RWPE2 (cell line): ENCODE measurements at regions not wholly inside any gene's neighbourhood (a gene's known extent, or its start where the extent isn't known, plus 50 kb on each side); places are given as distances from the start of the nearest gene placed in this dataset.
"Not testable (repeated sequence)": the region's sequence is repeated elsewhere in the genome, so short reads cannot be mapped to it uniquely, and the experiment has no call there.

Experiments used
- ATAC-seq: fragments of 200-7000 bp; cut with Tn5 transposase; 3 replicates; pipeline ENCODE4 v1.9.1; 2021; ENCODE audit warnings: low read depth
- DNase-seq: peaks from one replicate; pipeline ENCODE4 v3.0.0-alpha.2; 2020; ENCODE audit warnings: low spot score
- H3K27ac ChIP-seq: fragments of 450-650 bp; 2 replicates; pipeline ENCODE4 v1.5.1; 2017; ENCODE audit warnings: mild to moderate bottlenecking; ENCODE audit not compliant: poor library complexity, severe bottlenecking
- H3K27me3 ChIP-seq: fragments of 250-450 bp; sonication (Bioruptor Pico); 2 replicates; pipeline ENCODE4 v1.5.1; 2021; ENCODE audit warnings: mild to moderate bottlenecking, moderate library complexity; ENCODE audit not compliant: insufficient read depth, poor library complexity, severe bottlenecking
- H3K36me3 ChIP-seq: fragments of 250-450 bp; sonication (Bioruptor Pico); 2 replicates; pipeline ENCODE4 v1.5.1; 2020; ENCODE audit warnings: low read depth, mild to moderate bottlenecking, moderate library complexity
- H3K4me1 ChIP-seq: fragments of 250-450 bp; sonication (Bioruptor Pico); 2 replicates; pipeline ENCODE4 v1.5.1; 2021; ENCODE audit warnings: mild to moderate bottlenecking, moderate library complexity; ENCODE audit not compliant: insufficient read depth, poor library complexity, severe bottlenecking
- H3K4me3 ChIP-seq: fragments of 250-450 bp; sonication (Bioruptor Pico); 2 replicates; pipeline ENCODE4 v1.5.1; 2021; ENCODE audit warnings: mild to moderate bottlenecking, moderate library complexity; ENCODE audit not compliant: severe bottlenecking
- H3K9me3 ChIP-seq: fragments of 250-450 bp; sonication (Bioruptor Pico); 2 replicates; pipeline ENCODE4 v1.5.1; 2021; ENCODE audit warnings: mild to moderate bottlenecking, moderate library complexity; ENCODE audit not compliant: severe bottlenecking
- CTCF ChIP-seq: fragments of 450-650 bp; IDR thresholded peaks from one replicate; pipeline ENCODE4 v1.5.1; 2017; ENCODE audit warnings: mild to moderate bottlenecking, moderate library complexity; ENCODE audit not compliant: poor library complexity, severe bottlenecking

- Histone ChIP-seq H3K4me3 (no peak overlapping the region), H3K36me3 (no peaks in the 10 kb centered on the region), H3K4me1 (peaks cover 6% of the 10 kb centered on the region), H3K27ac (peak overlapping the region; percentile 16), H3K9me3 (no peaks in the 10 kb centered on the region), H3K27me3 (no peaks in the 10 kb centered on the region)
- no peak for TF ChIP-seq CTCF
- ATAC-seq (no peak), DNase-seq (no peak)
Measured at GRCh38 chr6:112881828-112882780, 535.0 kb downstream of the RFPL4B start.

- Histone ChIP-seq H3K4me3 (no peak overlapping the region), H3K4me1 (peaks cover 6% of the 10 kb centered on the region), H3K36me3 (no peaks in the 10 kb centered on the region), H3K27me3 (no peaks in the 10 kb centered on the region), H3K9me3 (no peaks in the 10 kb centered on the region), H3K27ac (no peak overlapping the region)
- TF ChIP-seq CTCF: no peak
- no peak for ATAC-seq
- no peak for DNase-seq
Measured at GRCh38 chr6:112883095-112883494, 536.0 kb downstream of the RFPL4B start.

GRCh38 chr6:112886415-112886814, 539.3 kb downstream of the RFPL4B start:
- H3K4me1 ChIP-seq: peaks cover 6% of the 10 kb centered on the region
- ATAC-seq (no peak), DNase-seq (no peak)
- H3K27ac ChIP-seq: no peak overlapping the region
- no peaks in the 10 kb centered on the region for H3K36me3 ChIP-seq
- H3K9me3 ChIP-seq: no peaks in the 10 kb centered on the region
- H3K4me3 ChIP-seq: no peak overlapping the region
- TF ChIP-seq CTCF: no peak
- no peaks in the 10 kb centered on the region for H3K27me3 ChIP-seq

GRCh38 chr6:112887424-112887823, 540.3 kb downstream of the RFPL4B start:
- not testable (repeated sequence) for H3K4me3 ChIP-seq, H3K27ac ChIP-seq, H3K27me3 ChIP-seq, DNase-seq, ATAC-seq, H3K9me3 ChIP-seq, H3K36me3 ChIP-seq, H3K4me1 ChIP-seq

- H3K36me3 ChIP-seq: no peaks in the 10 kb centered on the region
- no peak for ATAC-seq
- no peaks in the 10 kb centered on the region for H3K4me1 ChIP-seq
- no peak overlapping the region for H3K4me3 ChIP-seq
- no peaks in the 10 kb centered on the region for H3K27me3 ChIP-seq
- DNase-seq: no peak
- H3K27ac ChIP-seq: no peak overlapping the region
- TF ChIP-seq CTCF: no peak
- H3K9me3 ChIP-seq: no peaks in the 10 kb centered on the region
Measured at GRCh38 chr6:112899541-112899940, 552.4 kb downstream of the RFPL4B start.
